Mucosa of descending colon (tissue), 3 donors: ENCODE measurements at regions not wholly inside any gene's neighbourhood (a gene's known extent, or its start where the extent isn't known, plus 50 kb on each side); places are given as distances from the start of the nearest gene placed in this dataset.

Experiments
- ATAC-seq: fragments of 200-7000 bp; cut with Tn5 transposase; one replicate; pipeline ENCODE4 v1.9.1; 2020; ENCODE audit warnings: mild to moderate bottlenecking, moderate library complexity
- DNase-seq, 3 donors: peaks; one replicate each; pipeline ENCODE4 v3.0.0-alpha.2; 2020
- H3K36me3 ChIP-seq: fragments of 200-600 bp; one replicate; pipeline ENCODE4 v1.8.0; 2021; ENCODE audit warnings: low read depth, mild to moderate bottlenecking
- H3K4me1 ChIP-seq: fragments of 200-600 bp; one replicate; pipeline ENCODE4 v1.8.0; 2021; ENCODE audit warnings: low read depth, mild to moderate bottlenecking
- H3K4me3 ChIP-seq: fragments of 200-600 bp; one replicate; pipeline ENCODE4 v1.8.0; 2021; ENCODE audit warnings: mild to moderate bottlenecking
- H3K9me3 ChIP-seq: fragments of 200-600 bp; one replicate; pipeline ENCODE4 v1.8.0; 2021; ENCODE audit warnings: mild to moderate bottlenecking
- CTCF ChIP-seq: fragments of 200-600 bp; IDR thresholded peaks from one replicate; pipeline ENCODE4 v1.8.0; 2022; ENCODE audit warnings: antibody characterized with exemption, mild to moderate bottlenecking
- intact Hi-C, 2 donors: fragments of 100-400 bp; cut with DNase I in 1 of 2; cut with micrococcal nuclease in 1 of 2; formaldehyde crosslinking; loops; one replicate each; pipeline versions ENCODE4 v1.11.0 to v1.11.1; 2022; cut with DNase I, micrococcal nuclease
- donor health status: DM: no; HTN: no; CAD: no; lungs with moderate emphysema.
- donor health status: DM: no; HTN: no; CAD: no.
- donor health status: DM: no; HTN: yes; CAD: no.

- TF ChIP-seq CTCF, result no peak
- Histone ChIP-seq H3K36me3 (no peaks in the 10 kb centered on the region), H3K4me3 (no peak overlapping the region), H3K9me3 (no peaks in the 10 kb centered on the region), H3K4me1 (no peaks in the 10 kb centered on the region)
- intact Hi-C loops, result no loop called here
- ATAC-seq (no peak), DNase-seq (no peak)
Observed at GRCh38 chr1:106748606-106749005, 307.9 kb upstream of the PRMT6 start.

GRCh38 chr1:106749491-106749890 is 307.0 kb upstream of the PRMT6 start:
- H3K4me1 ChIP-seq, result no peaks in the 10 kb centered on the region
- no peak overlapping the region for H3K4me3 ChIP-seq
- DNase-seq, result no peak
- no peaks in the 10 kb centered on the region for H3K9me3 ChIP-seq
- TF ChIP-seq CTCF, result no peak
- intact Hi-C loops, result no loop called here
- no peaks in the 10 kb centered on the region for H3K36me3 ChIP-seq
- ATAC-seq, result no peak

GRCh38 chr1:106749906-106750305 is 306.6 kb upstream of the PRMT6 start:
- H3K9me3 ChIP-seq, result no peaks in the 10 kb centered on the region
- no peaks in the 10 kb centered on the region for H3K36me3 ChIP-seq
- DNase-seq, result no peak
- ATAC-seq, result no peak
- H3K4me3 ChIP-seq, result no peak overlapping the region
- no peaks in the 10 kb centered on the region for H3K4me1 ChIP-seq
- no peak for TF ChIP-seq CTCF
- intact Hi-C loops, result no loop called here

- Histone ChIP-seq H3K9me3 (no peaks in the 10 kb centered on the region), H3K4me1 (no peaks in the 10 kb centered on the region), H3K36me3 (no peaks in the 10 kb centered on the region), H3K4me3 (no peak overlapping the region)
- TF ChIP-seq CTCF, result no peak
- ATAC-seq (no peak), DNase-seq (no peak)
- intact Hi-C loops, result no loop called here
Observed at GRCh38 chr1:106751002-106751401, 305.5 kb upstream of the PRMT6 start.

- Histone ChIP-seq H3K36me3 (no peaks in the 10 kb centered on the region), H3K4me3 (no peak overlapping the region), H3K4me1 (no peaks in the 10 kb centered on the region), H3K9me3 (no peaks in the 10 kb centered on the region)
- intact Hi-C loops, result no loop called here
- ATAC-seq, result no peak
- TF ChIP-seq CTCF, result no peak
- DNase-seq, result no peak
Observed at GRCh38 chr1:106753066-106753465, 303.4 kb upstream of the PRMT6 start.

GRCh38 chr1:106754957-106755356 is 301.5 kb upstream of the PRMT6 start:
- no peak for TF ChIP-seq CTCF

More at GRCh38 chr1:106754957-106755356, 301.5 kb upstream of the PRMT6 start:
- ATAC-seq (no peak), DNase-seq (no peak)
- no peaks in the 10 kb centered on the region for H3K9me3 ChIP-seq
- H3K4me3 ChIP-seq, result no peak overlapping the region
- intact Hi-C loops, result no loop called here
- H3K36me3 ChIP-seq, result no peaks in the 10 kb centered on the region
- H3K4me1 ChIP-seq, result no peaks in the 10 kb centered on the region
